ENCODE measurements at regions not wholly inside any gene's neighbourhood (a gene's known extent, or its start where the extent isn't known, plus 50 kb on each side); places are given as distances from the start of the nearest gene placed in this dataset.

- no peak overlapping the region for H3K27ac Mint-ChIP-seq
- no peaks in the 10 kb centered on the region for H3K36me3 Mint-ChIP-seq
- no peak for DNase-seq
- H3K9me3 ChIP-seq (ENCODE audit: control insufficient read depth in 1 of 2, low read length in 2 of 2), result no peaks in the 10 kb centered on the region
- intact Hi-C loops (cut with micrococcal nuclease), result no loop called here
- ChIA-PET POLR2A (ENCODE audit: partially characterized antibody) (no interaction called here), CTCF (ENCODE audit: partially characterized antibody) (no interaction called here)
- H3K27me3 Mint-ChIP-seq, result peaks cover 2 to 7% of the 10 kb centered on the region in 2 donors
- H3K4me3 ChIP-seq (ENCODE audit: low read length in 2 of 2), result no peak overlapping the region
- no peak overlapping the region for H3K4me3 Mint-ChIP-seq
- peaks cover 0 to 12% (median 6%) of the 10 kb centered on the region in 8 donors for H3K9me3 Mint-ChIP-seq
- no peak overlapping the region for H3K27ac ChIP-seq (ENCODE audit: low read depth, low read length)
- no peaks in the 10 kb centered on the region for H3K4me1 Mint-ChIP-seq
- H3K4me1 ChIP-seq (ENCODE audit: insufficient read depth, low read length), result no peaks in the 10 kb centered on the region
- H3K36me3 ChIP-seq (ENCODE audit: insufficient read depth, low read length), result no peaks in the 10 kb centered on the region
- no peaks in the 10 kb centered on the region for H3K27me3 ChIP-seq (ENCODE audit: insufficient read depth, low read length)
These were observed 424.6 kb downstream of the TSHZ3 start for GRCh38 chr19:30924670-30925069.

GRCh38 chr19:30924069-30924636 lies 425.1 kb downstream of the TSHZ3 start:
- Mint-ChIP-seq H3K36me3 (no peaks in the 10 kb centered on the region), H3K4me1 (no peaks in the 10 kb centered on the region), H3K9me3 (peaks cover 0 to 12% (median 6%) of the 10 kb centered on the region in 8 donors), H3K27ac (no peak overlapping the region), H3K4me3 (no peak overlapping the region), H3K27me3 (peaks cover 6 to 11% of the 10 kb centered on the region in 2 donors)
- Histone ChIP-seq H3K36me3 (ENCODE audit: insufficient read depth, low read length) (no peaks in the 10 kb centered on the region), H3K4me3 (ENCODE audit: low read length in 2 of 2) (no peak overlapping the region), H3K27me3 (ENCODE audit: insufficient read depth, low read length) (no peaks in the 10 kb centered on the region), H3K4me1 (ENCODE audit: insufficient read depth, low read length) (no peaks in the 10 kb centered on the region), H3K9me3 (ENCODE audit: control insufficient read depth in 1 of 2, low read length in 2 of 2) (no peaks in the 10 kb centered on the region), H3K27ac (ENCODE audit: low read depth, low read length) (no peak overlapping the region)
- DNase-seq, result no peak
- POLR2A ChIA-PET (ENCODE audit: partially characterized antibody), result no interaction called here
- intact Hi-C loops (cut with micrococcal nuclease), result no loop called here
- CTCF ChIA-PET (ENCODE audit: partially characterized antibody), result no interaction called here

GRCh38 chr19:30923621-30924020 lies 425.6 kb downstream of the TSHZ3 start:
- CTCF ChIA-PET (ENCODE audit: partially characterized antibody), result no interaction called here

GRCh38 chr19:30923096-30923495 lies 426.1 kb downstream of the TSHZ3 start:
- no peak overlapping the region for H3K27ac Mint-ChIP-seq
- ChIA-PET CTCF (ENCODE audit: partially characterized antibody) (no interaction called here), POLR2A (ENCODE audit: partially characterized antibody) (no interaction called here)
- DNase-seq, result no peak
- no peak overlapping the region for H3K4me3 Mint-ChIP-seq
- H3K36me3 ChIP-seq (ENCODE audit: insufficient read depth, low read length), result no peaks in the 10 kb centered on the region
- H3K9me3 ChIP-seq (ENCODE audit: control insufficient read depth in 1 of 2, low read length in 2 of 2), result no peaks in the 10 kb centered on the region
- intact Hi-C loops (cut with micrococcal nuclease), result no loop called here
- no peaks in the 10 kb centered on the region for H3K36me3 Mint-ChIP-seq
- peaks cover 6 to 13% of the 10 kb centered on the region in 2 donors for H3K27me3 Mint-ChIP-seq
- no peak overlapping the region for H3K4me3 ChIP-seq (ENCODE audit: low read length in 2 of 2)
- no peaks in the 10 kb centered on the region for H3K27me3 ChIP-seq (ENCODE audit: insufficient read depth, low read length)
- no peaks in the 10 kb centered on the region for H3K4me1 Mint-ChIP-seq
- H3K9me3 Mint-ChIP-seq, result peaks cover 0 to 7% (median 0%) of the 10 kb centered on the region in 8 donors
- no peak overlapping the region for H3K27ac ChIP-seq (ENCODE audit: low read depth, low read length)
- no peaks in the 10 kb centered on the region for H3K4me1 ChIP-seq (ENCODE audit: insufficient read depth, low read length)

More at GRCh38 chr19:30923621-30924020, 425.6 kb downstream of the TSHZ3 start:
- Histone ChIP-seq H3K36me3 (ENCODE audit: insufficient read depth, low read length) (no peaks in the 10 kb centered on the region), H3K27me3 (ENCODE audit: insufficient read depth, low read length) (no peaks in the 10 kb centered on the region), H3K4me3 (ENCODE audit: low read length in 2 of 2) (no peak overlapping the region), H3K9me3 (ENCODE audit: control insufficient read depth in 1 of 2, low read length in 2 of 2) (no peaks in the 10 kb centered on the region), H3K27ac (ENCODE audit: low read depth, low read length) (no peak overlapping the region), H3K4me1 (ENCODE audit: insufficient read depth, low read length) (no peaks in the 10 kb centered on the region)
- Mint-ChIP-seq H3K36me3 (no peaks in the 10 kb centered on the region), H3K4me3 (no peak overlapping the region), H3K27ac (no peak overlapping the region), H3K4me1 (no peaks in the 10 kb centered on the region), H3K27me3 (peaks cover 6 to 11% of the 10 kb centered on the region in 2 donors), H3K9me3 (peaks cover 0 to 10% (median 4%) of the 10 kb centered on the region in 8 donors)
- POLR2A ChIA-PET (ENCODE audit: partially characterized antibody), result no interaction called here
- no peak for DNase-seq
- intact Hi-C loops (cut with micrococcal nuclease), result no loop called here

- H3K36me3 Mint-ChIP-seq, result no peaks in the 10 kb centered on the region
- peaks cover 4 to 9% of the 10 kb centered on the region in 2 donors for H3K27me3 Mint-ChIP-seq
- Histone ChIP-seq H3K4me1 (ENCODE audit: insufficient read depth, low read length) (no peaks in the 10 kb centered on the region), H3K36me3 (ENCODE audit: insufficient read depth, low read length) (no peaks in the 10 kb centered on the region), H3K27ac (ENCODE audit: low read depth, low read length) (no peak overlapping the region), H3K4me3 (ENCODE audit: low read length in 2 of 2) (no peak overlapping the region), H3K9me3 (ENCODE audit: control insufficient read depth in 1 of 2, low read length in 2 of 2) (no peaks in the 10 kb centered on the region), H3K27me3 (ENCODE audit: insufficient read depth, low read length) (no peaks in the 10 kb centered on the region)
- H3K4me1 Mint-ChIP-seq, result no peaks in the 10 kb centered on the region
- no peaks in the 10 kb centered on the region for H3K9me3 Mint-ChIP-seq
- DNase-seq, result no peak
- H3K4me3 Mint-ChIP-seq, result no peak overlapping the region
- no peak overlapping the region for H3K27ac Mint-ChIP-seq
- POLR2A ChIA-PET (ENCODE audit: partially characterized antibody), result no interaction called here
- intact Hi-C loops (cut with micrococcal nuclease), result no loop called here
- CTCF ChIA-PET (ENCODE audit: partially characterized antibody), result no interaction called here
These were observed 429.0 kb downstream of the TSHZ3 start for GRCh38 chr19:30920222-30920621.

GRCh38 chr19:30919737-30920136 lies 429.5 kb downstream of the TSHZ3 start:
- H3K4me3 Mint-ChIP-seq, result no peak overlapping the region
- POLR2A ChIA-PET (ENCODE audit: partially characterized antibody), result no interaction called here

GRCh38 chr19:30916238-30916637 lies 433.0 kb downstream of the TSHZ3 start:
- Histone ChIP-seq H3K27me3 (ENCODE audit: insufficient read depth, low read length) (no peaks in the 10 kb centered on the region), H3K9me3 (ENCODE audit: control insufficient read depth in 1 of 2, low read length in 2 of 2) (no peaks in the 10 kb centered on the region), H3K4me1 (ENCODE audit: insufficient read depth, low read length) (no peaks in the 10 kb centered on the region), H3K36me3 (ENCODE audit: insufficient read depth, low read length) (no peaks in the 10 kb centered on the region), H3K4me3 (ENCODE audit: low read length in 2 of 2) (no peak overlapping the region), H3K27ac (ENCODE audit: low read depth, low read length) (no peak overlapping the region)
- Mint-ChIP-seq H3K36me3 (no peaks in the 10 kb centered on the region), H3K4me3 (no peak overlapping the region), H3K27ac (no peak overlapping the region), H3K4me1 (no peaks in the 10 kb centered on the region), H3K27me3 (peaks cover 4 to 12% of the 10 kb centered on the region in 2 donors), H3K9me3 (no peaks in the 10 kb centered on the region)
- ChIA-PET CTCF (ENCODE audit: partially characterized antibody) (no interaction called here), POLR2A (ENCODE audit: partially characterized antibody) (no interaction called here)
- no peak for DNase-seq
- intact Hi-C loops (cut with micrococcal nuclease), result no loop called here

More at GRCh38 chr19:30919737-30920136, 429.5 kb downstream of the TSHZ3 start:
- no peak overlapping the region for H3K4me3 ChIP-seq (ENCODE audit: low read length in 2 of 2)
- no peaks in the 10 kb centered on the region for H3K4me1 ChIP-seq (ENCODE audit: insufficient read depth, low read length)
- intact Hi-C loops (cut with micrococcal nuclease), result no loop called here
- Mint-ChIP-seq H3K4me1 (no peaks in the 10 kb centered on the region), H3K36me3 (no peaks in the 10 kb centered on the region), H3K9me3 (no peaks in the 10 kb centered on the region), H3K27me3 (peaks cover 4 to 9% of the 10 kb centered on the region in 2 donors), H3K27ac (no peak overlapping the region)
- no peaks in the 10 kb centered on the region for H3K27me3 ChIP-seq (ENCODE audit: insufficient read depth, low read length)
- CTCF ChIA-PET (ENCODE audit: partially characterized antibody), result no interaction called here
- no peaks in the 10 kb centered on the region for H3K9me3 ChIP-seq (ENCODE audit: control insufficient read depth in 1 of 2, low read length in 2 of 2)
- H3K27ac ChIP-seq (ENCODE audit: low read depth, low read length), result no peak overlapping the region
- no peak for DNase-seq
- no peaks in the 10 kb centered on the region for H3K36me3 ChIP-seq (ENCODE audit: insufficient read depth, low read length)

GRCh38 chr19:30911491-30911890 lies 437.7 kb downstream of the TSHZ3 start:
- no peak overlapping the region for H3K4me3 Mint-ChIP-seq
- DNase-seq, result no peak
- Histone ChIP-seq H3K4me1 (ENCODE audit: insufficient read depth, low read length) (no peaks in the 10 kb centered on the region), H3K27me3 (ENCODE audit: insufficient read depth, low read length) (no peaks in the 10 kb centered on the region), H3K4me3 (ENCODE audit: low read length in 2 of 2) (no peak overlapping the region), H3K27ac (ENCODE audit: low read depth, low read length) (no peak overlapping the region), H3K9me3 (ENCODE audit: control insufficient read depth in 1 of 2, low read length in 2 of 2) (no peaks in the 10 kb centered on the region), H3K36me3 (ENCODE audit: insufficient read depth, low read length) (no peaks in the 10 kb centered on the region)
- peaks cover 0 to 5% of the 10 kb centered on the region in 2 donors for H3K27me3 Mint-ChIP-seq
- ChIA-PET CTCF (ENCODE audit: partially characterized antibody) (no interaction called here), POLR2A (ENCODE audit: partially characterized antibody) (no interaction called here)
- intact Hi-C loops (cut with micrococcal nuclease), result no loop called here
- H3K27ac Mint-ChIP-seq, result no peak overlapping the region
- H3K4me1 Mint-ChIP-seq, result no peaks in the 10 kb centered on the region
- H3K36me3 Mint-ChIP-seq, result no peaks in the 10 kb centered on the region
- H3K9me3 Mint-ChIP-seq, result no peaks in the 10 kb centered on the region
